ENCODE measurements at regions not wholly inside any gene's neighbourhood (a gene's known extent, or its start where the extent isn't known, plus 50 kb on each side); places are given as distances from the start of the nearest gene placed in this dataset.

DNA sequence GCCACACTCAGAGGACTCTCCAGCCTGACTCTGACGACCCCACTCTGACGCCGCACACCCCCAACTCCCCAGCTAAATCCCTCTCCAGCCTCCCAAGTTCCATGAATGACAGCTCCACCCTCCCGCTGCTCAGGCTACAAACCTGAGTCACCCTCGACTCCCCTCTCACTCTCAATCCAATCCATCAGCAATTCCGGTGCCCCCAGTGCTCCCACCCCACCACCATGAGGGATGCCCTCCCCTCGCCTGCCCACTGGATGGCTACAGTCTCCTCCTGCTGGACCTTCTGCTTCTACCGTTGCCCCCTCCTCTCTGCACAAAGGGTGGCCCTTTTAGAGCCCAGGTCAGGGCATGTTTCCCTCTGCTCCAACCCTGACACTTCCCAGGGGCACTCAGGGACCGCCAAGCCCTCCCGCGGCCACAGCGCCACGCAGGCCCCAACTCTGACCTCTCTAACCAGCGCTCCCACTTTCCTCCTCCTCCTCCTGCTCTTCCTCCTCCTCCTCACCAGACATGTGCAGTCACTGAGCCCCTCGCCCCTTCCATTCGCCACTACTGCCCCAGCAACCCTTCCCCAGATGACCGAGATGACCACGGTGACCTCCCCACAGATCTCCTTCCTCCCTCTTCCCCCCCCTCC is 69.5 kb upstream of the NUP50 start:
- DNase-seq (ENCODE audit: low spot score) = no peak
- TF ChIP-seq, protein P1, sequence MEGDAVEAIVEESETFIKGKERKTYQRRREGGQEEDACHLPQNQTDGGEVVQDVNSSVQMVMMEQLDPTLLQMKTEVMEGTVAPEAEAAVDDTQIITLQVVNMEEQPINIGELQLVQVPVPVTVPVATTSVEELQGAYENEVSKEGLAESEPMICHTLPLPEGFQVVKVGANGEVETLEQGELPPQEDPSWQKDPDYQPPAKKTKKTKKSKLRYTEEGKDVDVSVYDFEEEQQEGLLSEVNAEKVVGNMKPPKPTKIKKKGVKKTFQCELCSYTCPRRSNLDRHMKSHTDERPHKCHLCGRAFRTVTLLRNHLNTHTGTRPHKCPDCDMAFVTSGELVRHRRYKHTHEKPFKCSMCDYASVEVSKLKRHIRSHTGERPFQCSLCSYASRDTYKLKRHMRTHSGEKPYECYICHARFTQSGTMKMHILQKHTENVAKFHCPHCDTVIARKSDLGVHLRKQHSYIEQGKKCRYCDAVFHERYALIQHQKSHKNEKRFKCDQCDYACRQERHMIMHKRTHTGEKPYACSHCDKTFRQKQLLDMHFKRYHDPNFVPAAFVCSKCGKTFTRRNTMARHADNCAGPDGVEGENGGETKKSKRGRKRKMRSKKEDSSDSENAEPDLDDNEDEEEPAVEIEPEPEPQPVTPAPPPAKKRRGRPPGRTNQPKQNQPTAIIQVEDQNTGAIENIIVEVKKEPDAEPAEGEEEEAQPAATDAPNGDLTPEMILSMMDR (IDR thresholded peaks at IDR 0.05) = no peak
- ATAC-seq (ENCODE audit: low FRiP score) = no peak

GRCh38 chr22:45094825-45095224 is 68.9 kb upstream of the NUP50 start:
- TF ChIP-seq, protein P1 (IDR thresholded peaks at IDR 0.05) = no peak
- no peak for DNase-seq (ENCODE audit: low spot score)
- ATAC-seq (ENCODE audit: low FRiP score) = no peak

GRCh38 chr22:45096256-45096907 is 67.3 kb upstream of the NUP50 start:
- TF ChIP-seq, protein P1 (IDR thresholded peaks at IDR 0.05) = no peak
- ATAC-seq (ENCODE audit: low FRiP score) = no peak
- DNase-seq (ENCODE audit: low spot score) = no peak

DNA sequence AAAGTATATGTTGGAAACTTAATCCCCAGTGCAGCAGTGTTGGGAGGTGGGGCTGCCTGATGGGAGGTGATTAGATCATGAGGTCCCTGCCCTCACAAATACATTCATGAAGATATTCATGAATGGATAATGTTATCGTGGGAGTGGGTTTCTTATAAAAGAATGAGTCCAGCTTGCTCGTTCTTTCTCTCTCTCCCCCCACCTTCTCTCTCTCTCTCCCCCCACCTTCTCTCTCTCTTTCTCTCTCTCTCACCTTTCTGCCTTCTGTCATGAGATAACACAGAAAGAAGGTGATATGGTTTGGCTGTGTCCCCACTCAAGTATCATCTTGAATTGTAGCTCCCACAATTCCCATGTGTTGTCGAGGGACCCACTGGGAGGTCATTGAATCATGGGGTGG is 66.7 kb upstream of the NUP50 start:
- ATAC-seq (ENCODE audit: low FRiP score) (no peak), DNase-seq (ENCODE audit: low spot score) (no peak)
- TF ChIP-seq, protein P1 (IDR thresholded peaks at IDR 0.05) = no peak

DNA sequence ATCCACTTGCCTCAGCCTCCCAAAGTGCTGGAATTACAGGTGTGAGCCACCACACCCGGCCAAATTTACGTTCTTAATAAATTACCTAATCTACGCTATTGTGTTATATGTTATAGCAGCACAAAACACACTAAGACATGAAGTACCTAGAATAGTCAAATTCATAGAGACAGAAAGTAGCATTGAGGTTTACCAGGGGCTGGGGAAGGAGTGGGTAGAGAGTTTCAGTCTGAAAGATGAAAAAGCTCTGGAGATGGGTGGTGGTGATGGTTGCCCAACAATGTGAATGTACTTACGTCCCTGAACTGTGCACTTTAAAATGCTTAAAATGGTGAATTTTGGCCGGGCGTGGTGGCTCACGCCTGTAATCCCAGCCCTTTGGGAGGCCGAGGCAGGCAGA is 65.7 kb upstream of the NUP50 start:
- DNase-seq (ENCODE audit: low spot score) = no peak
- no peak for ATAC-seq (ENCODE audit: low FRiP score)
- TF ChIP-seq, protein P1 (IDR thresholded peaks at IDR 0.05) = no peak

GRCh38 chr22:45099961-45100360 is 63.8 kb upstream of the NUP50 start:
- TF ChIP-seq, protein P1 (IDR thresholded peaks at IDR 0.05) = no peak
- no peak for DNase-seq (ENCODE audit: low spot score)
- no peak for ATAC-seq (ENCODE audit: low FRiP score)
